Effector memory CD4-positive, alpha-beta T cell (primary cell): ENCODE measurements at regions not wholly inside any gene's neighbourhood (a gene's known extent, or its start where the extent isn't known, plus 50 kb on each side); places are given as distances from the start of the nearest gene placed in this dataset.

ENCODE experiments used
- DNase-seq, 3 donors: peaks; one replicate each; pipeline ENCODE4 v3.0.0-alpha.2; 2020
- H3K27ac ChIP-seq: 2 replicates; pipeline ENCODE4 v1.7.0; 2013; ENCODE audit warnings: mild to moderate bottlenecking, low read length, moderate library complexity; ENCODE audit not compliant: insufficient read depth, poor library complexity, severe bottlenecking
- H3K27me3 ChIP-seq: replicated peaks from 2 replicates; pipeline ENCODE4 v1.7.0; 2013; ENCODE audit warnings: mild to moderate bottlenecking, low read length; ENCODE audit not compliant: insufficient read depth, control insufficient read depth, poor library complexity, severe bottlenecking
- H3K36me3 ChIP-seq: 2 replicates; pipeline ENCODE4 v1.7.0; 2013; ENCODE audit warnings: mild to moderate bottlenecking, low read length, moderate library complexity; ENCODE audit not compliant: control insufficient read depth, insufficient read depth
- H3K4me1 ChIP-seq: 2 replicates; pipeline ENCODE4 v1.7.0; 2013; ENCODE audit warnings: low read length, mild to moderate bottlenecking; ENCODE audit not compliant: control insufficient read depth, insufficient read depth, poor library complexity, severe bottlenecking
- H3K4me3 ChIP-seq: 2 replicates; pipeline ENCODE4 v1.7.0; 2013; ENCODE audit warnings: low read length, low read depth, mild to moderate bottlenecking; ENCODE audit not compliant: insufficient read depth, poor library complexity, severe bottlenecking
- H3K9me3 ChIP-seq: 2 replicates; pipeline ENCODE4 v1.7.0; 2013; ENCODE audit warnings: mild to moderate bottlenecking, low read length, moderate library complexity; ENCODE audit not compliant: control insufficient read depth

GRCh38 chr10:44804661-44805060, 106.5 kb upstream of the TMEM72 start:
- no peak for DNase-seq

GRCh38 chr10:44805466-44806210, 105.5 kb upstream of the TMEM72 start:
- Histone ChIP-seq H3K9me3 (no peaks in the 10 kb centered on the region), H3K27ac (no peak overlapping the region)
- DNase-seq, result no peak

More at GRCh38 chr10:44804661-44805060, 106.5 kb upstream of the TMEM72 start:
- Histone ChIP-seq H3K27ac (no peak overlapping the region), H3K36me3 (no peaks in the 10 kb centered on the region), H3K27me3 (no peaks in the 10 kb centered on the region), H3K4me3 (no peak overlapping the region), H3K9me3 (no peaks in the 10 kb centered on the region), H3K4me1 (no peaks in the 10 kb centered on the region)

GRCh38 chr10:44806950-44807349, 104.2 kb upstream of the TMEM72 start:
- Histone ChIP-seq H3K4me1 (no peaks in the 10 kb centered on the region), H3K4me3 (no peak overlapping the region), H3K27ac (no peak overlapping the region), H3K9me3 (no peaks in the 10 kb centered on the region), H3K36me3 (no peaks in the 10 kb centered on the region), H3K27me3 (no peaks in the 10 kb centered on the region)
- DNase-seq, result no peak

More at GRCh38 chr10:44805466-44806210, 105.5 kb upstream of the TMEM72 start:
- Histone ChIP-seq H3K27me3 (no peaks in the 10 kb centered on the region), H3K36me3 (no peaks in the 10 kb centered on the region), H3K4me1 (no peaks in the 10 kb centered on the region), H3K4me3 (no peak overlapping the region)

- Histone ChIP-seq H3K9me3 (no peaks in the 10 kb centered on the region), H3K4me1 (no peaks in the 10 kb centered on the region), H3K27ac (no peak overlapping the region), H3K4me3 (no peak overlapping the region), H3K36me3 (no peaks in the 10 kb centered on the region), H3K27me3 (no peaks in the 10 kb centered on the region)
- no peak for DNase-seq
These were observed 103.7 kb upstream of the TMEM72 start for GRCh38 chr10:44807451-44807850.

- no peak for DNase-seq
- H3K36me3 ChIP-seq, result no peaks in the 10 kb centered on the region
These were observed 101.5 kb upstream of the TMEM72 start for GRCh38 chr10:44809647-44810046.

GRCh38 chr10:44811072-44811471, 100.1 kb upstream of the TMEM72 start:
- Histone ChIP-seq H3K27me3 (no peaks in the 10 kb centered on the region), H3K4me1 (no peaks in the 10 kb centered on the region), H3K4me3 (no peak overlapping the region), H3K9me3 (no peaks in the 10 kb centered on the region), H3K36me3 (no peaks in the 10 kb centered on the region), H3K27ac (no peak overlapping the region)
- no peak for DNase-seq

More at GRCh38 chr10:44809647-44810046, 101.5 kb upstream of the TMEM72 start:
- Histone ChIP-seq H3K4me1 (no peaks in the 10 kb centered on the region), H3K27me3 (no peaks in the 10 kb centered on the region), H3K4me3 (no peak overlapping the region), H3K27ac (no peak overlapping the region), H3K9me3 (no peaks in the 10 kb centered on the region)

GRCh38 chr10:44813201-44813600, 97.9 kb upstream of the TMEM72 start:
- H3K4me3 ChIP-seq, result no peak overlapping the region
- no peaks in the 10 kb centered on the region for H3K9me3 ChIP-seq
- DNase-seq, result no peak
- H3K4me1 ChIP-seq, result no peaks in the 10 kb centered on the region
- no peaks in the 10 kb centered on the region for H3K36me3 ChIP-seq
- no peaks in the 10 kb centered on the region for H3K27me3 ChIP-seq
- no peak overlapping the region for H3K27ac ChIP-seq

GRCh38 chr10:44814929-44815328, 96.2 kb upstream of the TMEM72 start:
- Histone ChIP-seq H3K4me3 (no peak overlapping the region), H3K27ac (no peak overlapping the region), H3K4me1 (no peaks in the 10 kb centered on the region), H3K27me3 (no peaks in the 10 kb centered on the region), H3K9me3 (no peaks in the 10 kb centered on the region), H3K36me3 (no peaks in the 10 kb centered on the region)
- no peak for DNase-seq

- Histone ChIP-seq H3K4me1 (no peaks in the 10 kb centered on the region), H3K4me3 (no peak overlapping the region), H3K27ac (no peak overlapping the region), H3K9me3 (no peaks in the 10 kb centered on the region), H3K36me3 (no peaks in the 10 kb centered on the region), H3K27me3 (no peaks in the 10 kb centered on the region)
- DNase-seq, result no peak
These were observed 93.0 kb upstream of the TMEM72 start for GRCh38 chr10:44818041-44818649.

- Histone ChIP-seq H3K9me3 (no peaks in the 10 kb centered on the region), H3K4me3 (no peak overlapping the region), H3K4me1 (no peaks in the 10 kb centered on the region), H3K27me3 (no peaks in the 10 kb centered on the region), H3K27ac (no peak overlapping the region), H3K36me3 (no peaks in the 10 kb centered on the region)
- DNase-seq, result no peak
These were observed 92.4 kb upstream of the TMEM72 start for GRCh38 chr10:44818701-44819127.
